ENCODE measurements at regions not wholly inside any gene's neighbourhood (a gene's known extent, or its start where the extent isn't known, plus 50 kb on each side); places are given as distances from the start of the nearest gene placed in this dataset.

DNA sequence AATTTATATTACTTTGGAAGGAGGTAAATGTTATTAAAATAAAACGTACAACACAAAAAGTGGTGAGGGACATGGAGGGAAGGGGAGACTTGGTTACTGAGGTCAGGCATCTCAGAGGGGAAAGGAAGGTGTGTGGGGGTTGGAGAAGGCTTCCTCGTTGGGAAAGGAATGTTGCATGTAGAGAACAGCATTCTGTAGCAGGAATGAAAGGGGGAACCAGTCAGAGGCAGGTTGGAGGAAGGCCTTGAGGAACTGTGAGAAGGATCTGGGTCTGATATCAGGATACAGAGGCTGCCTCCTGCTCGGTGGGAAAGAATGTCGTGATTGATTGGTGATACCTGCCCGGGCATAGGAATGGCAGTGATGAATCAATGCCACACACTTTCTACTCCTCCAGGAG lies 103.3 kb upstream of the ZFHX3 start:
- no peaks in the 10 kb centered on the region for H3K27me3 ChIP-seq (replicated peaks; ENCODE audit: control insufficient read depth, insufficient read depth, low read length)
- H3K4me3 ChIP-seq (ENCODE audit: low read length), result no peak overlapping the region
- H3K4me1 ChIP-seq (ENCODE audit: control insufficient read depth, insufficient read depth, low read length), result peaks cover 2% of the 10 kb centered on the region
- H3K9me3 ChIP-seq (ENCODE audit: control insufficient read depth, low read length), result no peaks in the 10 kb centered on the region
- no peaks in the 10 kb centered on the region for H3K36me3 ChIP-seq (ENCODE audit: control insufficient read depth, insufficient read depth, low read length, severe bottlenecking)
- DNase-seq (ENCODE audit: low read depth), result no peak
- no peak overlapping the region for H3K9ac ChIP-seq (ENCODE audit: low read length)

GRCh38 chr16:73150786-73151185 lies 102.9 kb upstream of the ZFHX3 start:
- H3K36me3 ChIP-seq (ENCODE audit: control insufficient read depth, insufficient read depth, low read length, severe bottlenecking), result no peaks in the 10 kb centered on the region
- H3K9me3 ChIP-seq (ENCODE audit: control insufficient read depth, low read length), result no peaks in the 10 kb centered on the region
- no peak overlapping the region for H3K9ac ChIP-seq (ENCODE audit: low read length)
- peaks cover 3% of the 10 kb centered on the region for H3K4me1 ChIP-seq (ENCODE audit: control insufficient read depth, insufficient read depth, low read length)
- no peaks in the 10 kb centered on the region for H3K27me3 ChIP-seq (replicated peaks; ENCODE audit: control insufficient read depth, insufficient read depth, low read length)
- H3K4me3 ChIP-seq (ENCODE audit: low read length), result no peak overlapping the region
- DNase-seq (ENCODE audit: low read depth), result no peak

GRCh38 chr16:73149334-73149733 lies 101.4 kb upstream of the ZFHX3 start:
- H3K9me3 ChIP-seq (ENCODE audit: control insufficient read depth, low read length), result no peaks in the 10 kb centered on the region
- no peak overlapping the region for H3K9ac ChIP-seq (ENCODE audit: low read length)
- H3K4me1 ChIP-seq (ENCODE audit: control insufficient read depth, insufficient read depth, low read length), result peaks cover 3% of the 10 kb centered on the region
- no peaks in the 10 kb centered on the region for H3K27me3 ChIP-seq (replicated peaks; ENCODE audit: control insufficient read depth, insufficient read depth, low read length)
- no peak for DNase-seq (ENCODE audit: low read depth)
- no peaks in the 10 kb centered on the region for H3K36me3 ChIP-seq (ENCODE audit: control insufficient read depth, insufficient read depth, low read length, severe bottlenecking)
- H3K4me3 ChIP-seq (ENCODE audit: low read length), result no peak overlapping the region

- Histone ChIP-seq H3K36me3 (ENCODE audit: control insufficient read depth, insufficient read depth, low read length, severe bottlenecking) (no peaks in the 10 kb centered on the region), H3K9ac (ENCODE audit: low read length) (no peak overlapping the region), H3K4me1 (ENCODE audit: control insufficient read depth, insufficient read depth, low read length) (peaks cover 11% of the 10 kb centered on the region), H3K9me3 (ENCODE audit: control insufficient read depth, low read length) (no peaks in the 10 kb centered on the region), H3K4me3 (ENCODE audit: low read length) (no peak overlapping the region), H3K27me3 (replicated peaks; ENCODE audit: control insufficient read depth, insufficient read depth, low read length) (no peaks in the 10 kb centered on the region)
- no peak for DNase-seq (ENCODE audit: low read depth)
These were observed 100.0 kb upstream of the ZFHX3 start for GRCh38 chr16:73147958-73148357.

DNA sequence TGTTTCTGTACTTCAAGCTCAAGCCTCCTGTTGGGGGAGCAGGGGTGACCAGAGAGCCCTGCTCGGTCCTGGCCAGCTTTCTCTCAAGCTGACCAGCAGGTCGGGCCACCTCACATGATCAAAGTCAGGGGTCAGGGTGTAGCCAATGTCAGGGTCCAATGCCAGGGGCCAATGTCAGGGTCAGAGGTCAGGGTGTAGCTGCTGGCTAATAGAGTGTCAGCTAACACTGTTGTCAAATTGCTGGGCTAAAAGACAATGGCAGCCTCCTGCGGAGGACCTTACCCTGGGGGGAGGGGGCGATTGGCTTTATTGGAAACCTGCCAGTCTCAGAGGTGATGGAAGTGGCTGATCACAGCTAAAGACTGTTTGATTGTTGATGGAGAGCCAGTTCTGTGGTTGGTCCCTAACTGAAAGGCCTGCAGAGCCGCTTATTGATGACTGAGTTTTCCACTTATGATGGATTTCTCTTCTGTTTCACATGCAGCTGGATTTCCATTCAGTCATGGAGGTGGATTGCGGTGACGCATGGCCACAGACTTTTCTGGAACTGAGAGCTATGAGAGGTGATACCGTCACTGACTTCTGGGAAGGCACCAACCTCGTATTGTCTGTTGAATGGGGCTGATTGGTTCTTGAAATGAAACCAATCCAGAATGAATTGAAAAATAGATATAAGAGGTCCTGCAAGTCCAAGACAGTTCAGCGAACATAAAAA lies 97.4 kb upstream of the ZFHX3 start:
- Histone ChIP-seq H3K36me3 (ENCODE audit: control insufficient read depth, insufficient read depth, low read length, severe bottlenecking) (no peaks in the 10 kb centered on the region), H3K27me3 (replicated peaks; ENCODE audit: control insufficient read depth, insufficient read depth, low read length) (peaks cover 3% of the 10 kb centered on the region), H3K9ac (ENCODE audit: low read length) (no peak overlapping the region), H3K4me1 (ENCODE audit: control insufficient read depth, insufficient read depth, low read length) (peaks cover 11% of the 10 kb centered on the region), H3K4me3 (ENCODE audit: low read length) (no peak overlapping the region), H3K9me3 (ENCODE audit: control insufficient read depth, low read length) (no peaks in the 10 kb centered on the region)
- no peak for DNase-seq (ENCODE audit: low read depth)

- Histone ChIP-seq H3K4me3 (ENCODE audit: low read length) (peak overlapping the region; percentile 69), H3K36me3 (ENCODE audit: control insufficient read depth, insufficient read depth, low read length, severe bottlenecking) (no peaks in the 10 kb centered on the region), H3K27me3 (replicated peaks; ENCODE audit: control insufficient read depth, insufficient read depth, low read length) (peaks cover 3% of the 10 kb centered on the region), H3K9me3 (ENCODE audit: control insufficient read depth, low read length) (no peaks in the 10 kb centered on the region), H3K9ac (ENCODE audit: low read length) (peak overlapping the region; percentile 44), H3K4me1 (ENCODE audit: control insufficient read depth, insufficient read depth, low read length) (peaks cover 11% of the 10 kb centered on the region)
- DNase-seq (ENCODE audit: low read depth), result peak; percentile 63
These were observed 95.9 kb upstream of the ZFHX3 start for GRCh38 chr16:73143576-73144422.

DNA sequence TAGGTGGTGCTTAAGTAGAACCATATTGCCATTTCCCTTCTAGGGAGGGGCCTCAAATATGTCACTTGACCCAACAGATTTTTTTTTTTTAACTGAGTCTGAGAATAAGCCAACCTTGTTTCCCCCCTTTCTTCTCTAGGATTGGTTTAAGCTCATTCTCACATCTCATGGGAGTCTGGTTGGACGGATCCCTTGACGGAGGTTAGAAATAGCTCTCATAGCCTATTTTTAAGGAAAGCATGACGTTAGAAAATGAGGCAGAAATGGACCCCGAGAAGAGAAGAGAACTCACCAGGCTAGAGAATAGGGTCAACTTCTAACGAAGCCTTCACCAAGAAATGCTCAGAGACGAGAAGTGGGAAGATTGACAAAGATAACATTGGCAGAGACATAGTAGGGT lies 95.1 kb upstream of the ZFHX3 start:
- Histone ChIP-seq H3K27me3 (replicated peaks; ENCODE audit: control insufficient read depth, insufficient read depth, low read length) (peaks cover 5% of the 10 kb centered on the region), H3K9me3 (ENCODE audit: control insufficient read depth, low read length) (no peaks in the 10 kb centered on the region), H3K9ac (ENCODE audit: low read length) (peak overlapping the region; percentile 44), H3K4me1 (ENCODE audit: control insufficient read depth, insufficient read depth, low read length) (peaks cover 11% of the 10 kb centered on the region), H3K36me3 (ENCODE audit: control insufficient read depth, insufficient read depth, low read length, severe bottlenecking) (no peaks in the 10 kb centered on the region), H3K4me3 (ENCODE audit: low read length) (peak overlapping the region; percentile 69)
- no peak for DNase-seq (ENCODE audit: low read depth)

DNA sequence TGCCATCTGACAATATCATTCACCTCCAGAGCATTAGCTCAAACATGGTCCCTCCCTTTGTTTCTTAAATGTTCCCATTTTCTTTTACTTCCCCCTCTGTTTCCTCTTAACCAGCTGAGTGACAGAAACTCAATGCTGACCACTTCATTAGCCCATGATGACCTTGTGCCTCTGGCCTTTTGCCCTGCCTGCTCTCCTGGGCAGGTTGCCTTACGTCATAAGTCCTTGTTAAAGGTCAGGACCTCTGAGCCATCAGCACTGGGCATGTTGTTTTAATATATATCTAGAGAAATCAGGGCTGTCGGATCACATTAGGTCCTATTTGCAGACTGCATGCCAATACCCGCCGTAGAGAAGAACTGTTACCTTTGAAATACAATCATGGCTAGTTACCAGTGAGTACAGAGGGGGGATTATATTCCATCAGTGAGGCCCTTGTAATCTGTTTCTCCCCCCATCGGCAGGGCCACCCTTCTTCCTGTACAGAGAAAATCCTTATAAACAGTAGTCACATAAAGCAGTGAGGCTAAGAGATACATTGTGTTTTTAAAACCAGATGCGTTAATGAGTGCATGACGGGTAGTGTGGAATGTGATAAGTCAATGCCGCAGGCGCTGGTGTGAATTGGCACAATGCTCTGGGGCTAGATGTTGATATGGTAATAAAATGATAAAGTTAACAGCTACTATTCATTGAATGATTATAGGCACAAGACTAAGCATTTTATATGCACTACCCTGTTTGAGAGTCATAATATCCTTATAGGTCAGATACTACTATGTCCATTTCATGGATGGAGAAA lies 94.3 kb upstream of the ZFHX3 start:
- Histone ChIP-seq H3K4me3 (ENCODE audit: low read length) (no peak overlapping the region), H3K4me1 (ENCODE audit: control insufficient read depth, insufficient read depth, low read length) (peaks cover 11% of the 10 kb centered on the region), H3K36me3 (ENCODE audit: control insufficient read depth, insufficient read depth, low read length, severe bottlenecking) (no peaks in the 10 kb centered on the region), H3K9me3 (ENCODE audit: control insufficient read depth, low read length) (no peaks in the 10 kb centered on the region), H3K27me3 (replicated peaks; ENCODE audit: control insufficient read depth, insufficient read depth, low read length) (peaks cover 7% of the 10 kb centered on the region), H3K9ac (ENCODE audit: low read length) (no peak overlapping the region)
- DNase-seq (ENCODE audit: low read depth), result no peak

DNA sequence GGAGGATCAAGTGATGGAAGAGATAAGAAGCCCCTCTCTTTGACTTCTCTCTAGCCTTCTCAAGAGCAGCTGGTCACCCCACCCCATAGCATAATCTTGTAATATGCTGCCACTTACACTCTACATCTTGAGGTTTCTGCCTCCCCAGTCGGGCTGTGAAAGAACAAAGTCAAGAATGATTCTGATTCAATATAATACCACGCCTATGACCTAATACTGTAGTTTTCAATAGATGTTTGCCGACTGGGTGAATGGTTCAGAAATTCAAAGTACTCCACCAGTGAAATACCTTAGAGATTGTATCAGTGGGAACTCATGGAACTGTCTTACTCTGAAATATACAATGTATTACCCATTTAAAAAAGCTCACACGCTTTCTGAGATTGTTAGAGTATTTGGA lies 93.0 kb upstream of the ZFHX3 start:
- Histone ChIP-seq H3K27me3 (replicated peaks; ENCODE audit: control insufficient read depth, insufficient read depth, low read length) (peaks cover 7% of the 10 kb centered on the region), H3K9ac (ENCODE audit: low read length) (no peak overlapping the region)

GRCh38 chr16:73131156-73131862 lies 83.4 kb upstream of the ZFHX3 start:
- Histone ChIP-seq H3K9me3 (ENCODE audit: control insufficient read depth, low read length) (peaks cover 8% of the 10 kb centered on the region), H3K27me3 (replicated peaks; ENCODE audit: control insufficient read depth, insufficient read depth, low read length) (peaks cover 4% of the 10 kb centered on the region), H3K9ac (ENCODE audit: low read length) (no peak overlapping the region), H3K4me1 (ENCODE audit: control insufficient read depth, insufficient read depth, low read length) (peaks cover 5% of the 10 kb centered on the region), H3K4me3 (ENCODE audit: low read length) (no peak overlapping the region), H3K36me3 (ENCODE audit: control insufficient read depth, insufficient read depth, low read length, severe bottlenecking) (no peaks in the 10 kb centered on the region)
- no peak for DNase-seq (ENCODE audit: low read depth)

More for the DNA sequence above, 93.0 kb upstream of the ZFHX3 start:
- no peak for DNase-seq (ENCODE audit: low read depth)
- H3K4me3 ChIP-seq (ENCODE audit: low read length), result no peak overlapping the region
- no peaks in the 10 kb centered on the region for H3K9me3 ChIP-seq (ENCODE audit: control insufficient read depth, low read length)
- peaks cover 8% of the 10 kb centered on the region for H3K4me1 ChIP-seq (ENCODE audit: control insufficient read depth, insufficient read depth, low read length)
- H3K36me3 ChIP-seq (ENCODE audit: control insufficient read depth, insufficient read depth, low read length, severe bottlenecking), result no peaks in the 10 kb centered on the region

Measured in adipocyte (in vitro differentiated cells).